ENCODE measurements at regions not wholly inside any gene's neighbourhood (a gene's known extent, or its start where the extent isn't known, plus 50 kb on each side); places are given as distances from the start of the nearest gene placed in this dataset.

- no peaks in the 10 kb centered on the region for H3K36me3 ChIP-seq (ENCODE audit: insufficient read depth, low read length)
- no peaks in the 10 kb centered on the region for H3K9me2 ChIP-seq (ENCODE audit: low read depth, low read length)
- H3K27me3 ChIP-seq (ENCODE audit: insufficient read depth, low read length) = no peaks in the 10 kb centered on the region
- no peak overlapping the region for H3K4me2 ChIP-seq (ENCODE audit: low read length)
- H3K79me2 ChIP-seq (ENCODE audit: insufficient read depth, low read length) = no peaks in the 10 kb centered on the region
- no peak overlapping the region for H3K4me3 ChIP-seq (ENCODE audit: low read depth, low read length, poor library complexity, severe bottlenecking)
- no peaks in the 10 kb centered on the region for H3F3A ChIP-seq (ENCODE audit: insufficient read depth, low read length)
- TF ChIP-seq CTCF (IDR thresholded peaks at IDR 0.05; ENCODE audit: low read length) (no peak), EZH2 (IDR thresholded peaks at IDR 0.05; ENCODE audit: borderline replicate concordance, low read length) (no peak)
- H2AFZ ChIP-seq (ENCODE audit: low read length) = no peak overlapping the region
- H3K9ac ChIP-seq (ENCODE audit: low read length) = no peak overlapping the region
- H3K9me3 ChIP-seq (ENCODE audit: low read length) = no peaks in the 10 kb centered on the region
- H3K4me1 ChIP-seq (ENCODE audit: insufficient read depth, low read length, severe bottlenecking) = no peaks in the 10 kb centered on the region
- no peaks in the 10 kb centered on the region for H4K20me1 ChIP-seq (ENCODE audit: insufficient read depth, low read length)
- no peak overlapping the region for H3K27ac ChIP-seq (ENCODE audit: low read depth, low read length, poor library complexity, severe bottlenecking)
Observed at GRCh38 chr4:55021214-55021613, 104.2 kb downstream of the KDR start.

GRCh38 chr4:55020131-55020530 is 105.3 kb downstream of the KDR start:
- no peaks in the 10 kb centered on the region for H3F3A ChIP-seq (ENCODE audit: insufficient read depth, low read length)
- TF ChIP-seq CTCF (IDR thresholded peaks at IDR 0.05; ENCODE audit: low read length) (no peak), EZH2 (IDR thresholded peaks at IDR 0.05; ENCODE audit: borderline replicate concordance, low read length) (no peak)

GRCh38 chr4:55018978-55019377 is 106.4 kb downstream of the KDR start:
- TF ChIP-seq EZH2 (IDR thresholded peaks at IDR 0.05; ENCODE audit: borderline replicate concordance, low read length) = no peak
- TF ChIP-seq CTCF (IDR thresholded peaks at IDR 0.05; ENCODE audit: low read length) = no peak

More at GRCh38 chr4:55020131-55020530, 105.3 kb downstream of the KDR start:
- no peak overlapping the region for H3K4me2 ChIP-seq (ENCODE audit: low read length)
- no peaks in the 10 kb centered on the region for H3K9me3 ChIP-seq (ENCODE audit: low read length)
- no peaks in the 10 kb centered on the region for H3K79me2 ChIP-seq (ENCODE audit: insufficient read depth, low read length)
- H3K36me3 ChIP-seq (ENCODE audit: insufficient read depth, low read length) = no peaks in the 10 kb centered on the region
- H3K27ac ChIP-seq (ENCODE audit: low read depth, low read length, poor library complexity, severe bottlenecking) = no peak overlapping the region
- H2AFZ ChIP-seq (ENCODE audit: low read length) = no peak overlapping the region
- H3K4me3 ChIP-seq (ENCODE audit: low read depth, low read length, poor library complexity, severe bottlenecking) = no peak overlapping the region
- H3K9ac ChIP-seq (ENCODE audit: low read length) = no peak overlapping the region
- no peaks in the 10 kb centered on the region for H3K9me2 ChIP-seq (ENCODE audit: low read depth, low read length)
- no peaks in the 10 kb centered on the region for H4K20me1 ChIP-seq (ENCODE audit: insufficient read depth, low read length)
- H3K4me1 ChIP-seq (ENCODE audit: insufficient read depth, low read length, severe bottlenecking) = no peaks in the 10 kb centered on the region
- H3K27me3 ChIP-seq (ENCODE audit: insufficient read depth, low read length) = no peaks in the 10 kb centered on the region

More at GRCh38 chr4:55018978-55019377, 106.4 kb downstream of the KDR start:
- H3K27me3 ChIP-seq (ENCODE audit: insufficient read depth, low read length) = no peaks in the 10 kb centered on the region
- no peak overlapping the region for H2AFZ ChIP-seq (ENCODE audit: low read length)
- H3K36me3 ChIP-seq (ENCODE audit: insufficient read depth, low read length) = no peaks in the 10 kb centered on the region
- no peaks in the 10 kb centered on the region for H3F3A ChIP-seq (ENCODE audit: insufficient read depth, low read length)
- no peak overlapping the region for H3K27ac ChIP-seq (ENCODE audit: low read depth, low read length, poor library complexity, severe bottlenecking)
- H3K4me1 ChIP-seq (ENCODE audit: insufficient read depth, low read length, severe bottlenecking) = no peaks in the 10 kb centered on the region
- no peaks in the 10 kb centered on the region for H3K9me2 ChIP-seq (ENCODE audit: low read depth, low read length)
- no peaks in the 10 kb centered on the region for H3K9me3 ChIP-seq (ENCODE audit: low read length)
- H3K79me2 ChIP-seq (ENCODE audit: insufficient read depth, low read length) = no peaks in the 10 kb centered on the region
- H3K4me2 ChIP-seq (ENCODE audit: low read length) = no peak overlapping the region
- no peak overlapping the region for H3K9ac ChIP-seq (ENCODE audit: low read length)
- no peaks in the 10 kb centered on the region for H4K20me1 ChIP-seq (ENCODE audit: insufficient read depth, low read length)
- H3K4me3 ChIP-seq (ENCODE audit: low read depth, low read length, poor library complexity, severe bottlenecking) = no peak overlapping the region
